ENCODE measurements at regions not wholly inside any gene's neighbourhood (a gene's known extent, or its start where the extent isn't known, plus 50 kb on each side); places are given as distances from the start of the nearest gene placed in this dataset.

DNA sequence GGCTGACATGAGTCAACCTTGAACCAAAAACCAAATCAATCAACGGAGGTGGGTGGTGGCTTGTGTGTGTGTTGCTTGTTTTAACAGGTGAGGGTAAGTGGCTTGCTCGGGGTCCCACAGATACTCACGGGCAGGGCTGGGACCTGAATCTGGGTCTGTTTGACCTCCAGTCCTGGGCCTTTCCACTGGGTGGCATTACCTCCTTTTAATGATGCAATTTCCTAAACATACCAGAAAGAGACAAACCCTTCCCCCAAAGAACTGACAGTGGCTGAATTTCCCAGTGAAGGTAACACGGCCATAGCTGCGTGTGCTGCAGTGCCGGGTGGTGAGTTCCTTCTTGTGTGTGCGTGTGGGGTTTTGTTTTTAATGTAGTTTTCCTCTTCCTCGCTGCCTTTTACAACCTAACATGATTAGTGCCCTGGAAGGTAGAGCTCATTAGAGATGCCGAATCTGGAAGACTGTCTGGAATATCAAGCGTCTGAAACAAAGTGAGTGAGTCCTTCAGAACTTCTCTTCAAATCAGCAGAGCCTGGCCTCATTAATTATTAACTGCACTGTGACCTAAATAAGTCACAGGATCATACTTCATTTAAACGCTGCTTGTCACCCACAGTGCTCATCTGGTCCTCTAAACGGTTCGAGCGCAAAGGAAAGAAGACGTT, 166.1 kb upstream of the TCERG1L start:
- no peak overlapping the region for H3K27ac ChIP-seq (ENCODE audit: low read depth, low read length)
- no peak overlapping the region for H3K4me3 ChIP-seq (ENCODE audit: low read depth, low read length)
- peaks cover 72% of the 10 kb centered on the region for H3K9me3 ChIP-seq (ENCODE audit: control insufficient read depth, insufficient read depth, low read length)
- TF ChIP-seq, protein P1, sequence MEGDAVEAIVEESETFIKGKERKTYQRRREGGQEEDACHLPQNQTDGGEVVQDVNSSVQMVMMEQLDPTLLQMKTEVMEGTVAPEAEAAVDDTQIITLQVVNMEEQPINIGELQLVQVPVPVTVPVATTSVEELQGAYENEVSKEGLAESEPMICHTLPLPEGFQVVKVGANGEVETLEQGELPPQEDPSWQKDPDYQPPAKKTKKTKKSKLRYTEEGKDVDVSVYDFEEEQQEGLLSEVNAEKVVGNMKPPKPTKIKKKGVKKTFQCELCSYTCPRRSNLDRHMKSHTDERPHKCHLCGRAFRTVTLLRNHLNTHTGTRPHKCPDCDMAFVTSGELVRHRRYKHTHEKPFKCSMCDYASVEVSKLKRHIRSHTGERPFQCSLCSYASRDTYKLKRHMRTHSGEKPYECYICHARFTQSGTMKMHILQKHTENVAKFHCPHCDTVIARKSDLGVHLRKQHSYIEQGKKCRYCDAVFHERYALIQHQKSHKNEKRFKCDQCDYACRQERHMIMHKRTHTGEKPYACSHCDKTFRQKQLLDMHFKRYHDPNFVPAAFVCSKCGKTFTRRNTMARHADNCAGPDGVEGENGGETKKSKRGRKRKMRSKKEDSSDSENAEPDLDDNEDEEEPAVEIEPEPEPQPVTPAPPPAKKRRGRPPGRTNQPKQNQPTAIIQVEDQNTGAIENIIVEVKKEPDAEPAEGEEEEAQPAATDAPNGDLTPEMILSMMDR (IDR thresholded peaks at IDR 0.05; ENCODE audit: low read depth, low read length) = no peak
- H3K27me3 ChIP-seq (ENCODE audit: control insufficient read depth, insufficient read depth, low read length) = no peaks in the 10 kb centered on the region
- no peak for DNase-seq (ENCODE audit: low read depth, low spot score)
- CTCF ChIA-PET = no interaction called here
- POLR2A ChIA-PET = no interaction called here

DNA sequence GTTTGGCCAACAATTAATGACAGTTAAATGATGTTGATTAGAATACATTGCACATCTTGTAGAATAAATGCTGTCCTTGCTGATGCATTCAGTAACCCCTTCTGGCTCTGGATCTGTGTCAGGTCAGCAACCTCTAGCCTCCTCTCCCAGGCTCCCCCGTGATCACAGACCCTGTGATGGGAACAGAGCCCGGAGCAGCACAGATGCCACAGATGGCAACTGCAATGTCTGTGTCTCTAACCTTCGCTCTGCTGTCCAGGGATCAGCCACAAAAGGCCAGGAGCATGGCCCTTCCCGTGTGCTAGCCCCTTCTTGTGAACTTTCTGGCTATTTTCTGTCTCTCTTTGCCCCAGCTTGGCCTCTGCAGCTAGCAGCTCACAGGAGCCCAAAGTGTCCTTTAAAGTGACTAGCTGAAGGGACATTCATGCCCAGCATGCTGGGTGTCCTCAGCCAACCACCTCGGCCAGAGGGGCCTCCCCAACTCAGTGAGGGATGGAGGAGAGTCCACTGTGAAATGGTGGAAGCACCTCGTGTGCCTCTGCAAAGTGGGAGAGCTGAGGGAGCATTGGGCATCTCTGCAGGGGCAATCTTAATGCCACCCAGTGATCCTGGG, 167.0 kb upstream of the TCERG1L start:
- DNase-seq (ENCODE audit: low read depth, low spot score) = no peak
- Histone ChIP-seq H3K9me3 (ENCODE audit: control insufficient read depth, insufficient read depth, low read length) (peaks cover 67% of the 10 kb centered on the region), H3K27me3 (ENCODE audit: control insufficient read depth, insufficient read depth, low read length) (no peaks in the 10 kb centered on the region), H3K27ac (ENCODE audit: low read depth, low read length) (no peak overlapping the region), H3K4me3 (ENCODE audit: low read depth, low read length) (no peak overlapping the region)
- CTCF ChIA-PET = no interaction called here
- POLR2A ChIA-PET = no interaction called here
- TF ChIP-seq, protein P1 (IDR thresholded peaks at IDR 0.05; ENCODE audit: low read depth, low read length) = no peak

DNA sequence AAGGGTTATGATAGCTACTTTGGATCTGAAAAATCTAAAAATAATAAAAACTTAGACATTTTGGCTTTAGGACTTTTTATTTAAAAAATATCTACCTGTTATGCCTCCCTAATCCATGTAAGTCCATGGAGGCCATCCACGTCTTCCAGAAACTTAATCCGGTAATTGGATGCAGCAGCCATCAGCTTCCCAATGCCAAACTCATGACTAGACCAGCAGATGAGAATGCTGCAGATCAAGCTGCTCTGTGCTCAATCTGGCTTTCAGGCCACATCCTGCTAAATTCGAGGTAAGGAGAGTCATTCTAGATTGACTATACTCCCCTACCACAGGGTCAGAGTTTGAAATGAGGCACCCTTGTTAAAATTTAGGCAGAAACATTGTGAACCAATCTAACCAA, 168.5 kb upstream of the TCERG1L start:
- H3K27ac ChIP-seq (ENCODE audit: low read depth, low read length) = no peak overlapping the region
- TF ChIP-seq, protein P1 (IDR thresholded peaks at IDR 0.05; ENCODE audit: low read depth, low read length) = no peak
- ChIA-PET CTCF (no interaction called here), POLR2A (no interaction called here)
- DNase-seq (ENCODE audit: low read depth, low spot score) = no peak
- H3K27me3 ChIP-seq (ENCODE audit: control insufficient read depth, insufficient read depth, low read length) = no peaks in the 10 kb centered on the region
- peaks cover 52% of the 10 kb centered on the region for H3K9me3 ChIP-seq (ENCODE audit: control insufficient read depth, insufficient read depth, low read length)
- H3K4me3 ChIP-seq (ENCODE audit: low read depth, low read length) = no peak overlapping the region

DNA sequence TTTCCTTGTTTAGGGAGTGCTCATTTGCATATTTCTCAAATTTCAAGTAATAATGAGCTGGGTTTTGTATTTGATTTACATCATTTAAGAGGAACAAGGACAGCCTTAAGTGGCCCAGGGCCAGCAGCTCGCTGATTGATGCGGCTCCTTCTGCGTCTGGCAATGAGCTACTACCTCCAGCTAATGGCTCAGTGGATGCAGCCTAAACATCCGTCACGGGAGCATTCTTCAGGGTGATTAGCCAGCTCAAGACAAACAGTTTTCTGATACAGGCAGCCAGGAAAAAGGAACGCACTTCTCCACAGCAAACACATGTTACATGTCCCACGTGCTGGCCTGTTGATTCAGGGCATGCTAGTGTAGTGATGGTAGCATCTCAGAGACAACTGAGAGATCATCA, 169.3 kb upstream of the TCERG1L start:
- ChIA-PET CTCF (no interaction called here), POLR2A (no interaction called here)
- DNase-seq (ENCODE audit: low read depth, low spot score) = no peak
- H3K27me3 ChIP-seq (ENCODE audit: control insufficient read depth, insufficient read depth, low read length) = no peaks in the 10 kb centered on the region
- TF ChIP-seq, protein P1 (IDR thresholded peaks at IDR 0.05; ENCODE audit: low read depth, low read length) = no peak
- H3K27ac ChIP-seq (ENCODE audit: low read depth, low read length) = no peak overlapping the region
- H3K9me3 ChIP-seq (ENCODE audit: control insufficient read depth, insufficient read depth, low read length) = peaks cover 44% of the 10 kb centered on the region
- H3K4me3 ChIP-seq (ENCODE audit: low read depth, low read length) = no peak overlapping the region

DNA sequence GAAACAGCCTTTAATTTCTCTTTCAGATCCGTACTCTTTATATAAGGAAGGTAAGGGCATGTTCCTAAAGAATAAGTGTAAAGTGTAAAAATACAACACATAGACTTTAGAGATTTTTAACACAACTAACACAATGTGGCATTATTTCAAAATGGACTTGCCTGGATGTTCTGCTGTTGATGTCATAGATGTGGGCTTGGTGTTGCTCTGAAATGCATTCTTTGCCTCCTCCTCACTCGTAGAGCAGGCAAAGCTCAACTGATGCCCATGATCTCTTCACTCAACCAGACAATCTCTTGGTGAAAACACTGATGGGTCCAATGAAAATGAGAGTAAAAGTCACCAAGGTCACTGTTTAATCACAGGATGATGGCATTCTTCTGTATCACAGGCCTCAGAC, 174.2 kb upstream of the TCERG1L start:
- no peak overlapping the region for H3K4me3 ChIP-seq (ENCODE audit: low read depth, low read length)
- no peak for DNase-seq (ENCODE audit: low read depth, low spot score)
- CTCF ChIA-PET = no interaction called here
- H3K27me3 ChIP-seq (ENCODE audit: control insufficient read depth, insufficient read depth, low read length) = no peaks in the 10 kb centered on the region
- TF ChIP-seq, protein P1 (IDR thresholded peaks at IDR 0.05; ENCODE audit: low read depth, low read length) = no peak
- peaks cover 19% of the 10 kb centered on the region for H3K9me3 ChIP-seq (ENCODE audit: control insufficient read depth, insufficient read depth, low read length)
- POLR2A ChIA-PET = no interaction called here
- H3K27ac ChIP-seq (ENCODE audit: low read depth, low read length) = no peak overlapping the region
